ENCODE measurements at regions not wholly inside any gene's neighbourhood (a gene's known extent, or its start where the extent isn't known, plus 50 kb on each side); places are given as distances from the start of the nearest gene placed in this dataset.

DNA sequence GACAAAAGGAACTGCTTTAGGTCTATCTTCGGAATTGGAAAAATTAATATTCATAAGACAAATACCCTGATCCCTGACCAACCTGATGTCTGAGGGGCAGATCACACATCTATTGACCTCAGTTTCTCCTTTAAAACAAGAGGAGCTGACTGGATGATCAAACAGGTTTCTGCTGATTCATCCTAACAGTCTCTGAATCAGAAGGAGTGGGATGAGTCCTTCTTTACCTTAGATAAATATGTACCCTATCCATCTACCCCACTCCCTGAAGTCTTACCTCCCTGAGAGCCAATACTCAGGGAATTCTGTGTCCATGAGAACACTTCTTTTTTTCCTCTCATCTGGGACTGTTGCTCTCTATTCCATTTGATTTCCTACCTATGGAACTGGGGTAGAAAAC, 80.3 kb upstream of the CRHR1 start:
- no peak overlapping the region for H3K4me3 ChIP-seq (ENCODE audit: low read depth, low read length)
- ChIA-PET POLR2A (no interaction called here), CTCF (no interaction called here)
- no peak overlapping the region for H3K27ac ChIP-seq (ENCODE audit: low read depth, low read length)
- DNase-seq (ENCODE audit: low read depth, low spot score): no peak
- H3K9me3 ChIP-seq (ENCODE audit: control insufficient read depth, insufficient read depth, low read length): no peaks in the 10 kb centered on the region
- TF ChIP-seq CTCF (IDR thresholded peaks at IDR 0.05; ENCODE audit: low read depth, low read length): no peak
- peaks cover 3% of the 10 kb centered on the region for H3K27me3 ChIP-seq (ENCODE audit: control insufficient read depth, insufficient read depth, low read length)

- no peak for TF ChIP-seq CTCF (IDR thresholded peaks at IDR 0.05; ENCODE audit: low read depth, low read length)
- ChIA-PET CTCF (no interaction called here), POLR2A (no interaction called here)
- DNase-seq (ENCODE audit: low read depth, low spot score): no peak
- no peaks in the 10 kb centered on the region for H3K9me3 ChIP-seq (ENCODE audit: control insufficient read depth, insufficient read depth, low read length)
- no peak overlapping the region for H3K27ac ChIP-seq (ENCODE audit: low read depth, low read length)
- peaks cover 7% of the 10 kb centered on the region for H3K27me3 ChIP-seq (ENCODE audit: control insufficient read depth, insufficient read depth, low read length)
- H3K4me3 ChIP-seq (ENCODE audit: low read depth, low read length): no peak overlapping the region
Measured at GRCh38 chr17:45704251-45704650, 79.9 kb upstream of the CRHR1 start.

DNA sequence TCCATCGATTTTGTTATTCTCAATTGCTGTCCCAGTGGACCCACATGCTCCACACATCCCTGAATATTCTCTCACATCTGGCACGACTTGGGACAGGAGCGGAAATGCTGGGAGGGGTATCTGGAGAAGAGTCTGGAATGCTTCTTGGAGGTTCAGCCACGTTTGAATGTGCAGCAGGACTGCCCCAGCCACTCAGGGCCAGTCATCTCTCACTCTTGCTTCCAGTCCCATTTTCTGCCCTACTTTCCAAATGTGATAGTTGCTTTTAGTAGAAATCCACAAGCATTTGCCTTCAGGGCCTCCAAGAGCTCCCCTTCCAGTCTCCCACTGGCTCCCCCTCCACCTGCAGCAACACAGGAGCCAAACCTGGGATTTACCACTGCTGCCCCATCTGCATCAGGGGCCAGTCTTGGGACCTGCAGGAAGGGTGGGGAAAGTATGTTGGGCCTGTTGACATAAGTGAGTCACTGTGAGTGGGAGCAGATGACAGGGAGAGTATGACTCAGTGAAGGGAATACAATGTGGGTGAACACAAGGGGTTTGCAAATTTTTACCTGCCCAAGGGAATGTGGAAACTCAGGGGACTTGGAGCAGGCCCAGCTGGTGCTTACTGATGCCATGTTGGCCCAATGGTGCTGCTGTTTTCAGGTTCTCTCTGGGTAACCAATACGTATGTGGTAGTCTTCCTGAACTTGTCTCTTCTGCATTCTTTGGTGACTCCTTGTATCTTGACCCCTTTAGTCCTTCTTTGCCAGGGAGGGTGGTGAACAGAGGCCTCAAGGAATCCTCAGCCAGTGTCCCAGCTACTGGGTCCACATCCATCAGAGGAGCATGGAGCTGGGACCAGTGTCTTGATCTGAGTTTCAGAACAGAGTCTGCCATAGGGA, 78.8 kb upstream of the CRHR1 start:
- Histone ChIP-seq H3K9me3 (ENCODE audit: control insufficient read depth, insufficient read depth, low read length) (no peaks in the 10 kb centered on the region), H3K27me3 (ENCODE audit: control insufficient read depth, insufficient read depth, low read length) (peaks cover 7% of the 10 kb centered on the region), H3K27ac (ENCODE audit: low read depth, low read length) (no peak overlapping the region), H3K4me3 (ENCODE audit: low read depth, low read length) (no peak overlapping the region)
- ChIA-PET CTCF (no interaction called here), POLR2A (no interaction called here)
- DNase-seq (ENCODE audit: low read depth, low spot score): no peak
- TF ChIP-seq CTCF (IDR thresholded peaks at IDR 0.05; ENCODE audit: low read depth, low read length): no peak

DNA sequence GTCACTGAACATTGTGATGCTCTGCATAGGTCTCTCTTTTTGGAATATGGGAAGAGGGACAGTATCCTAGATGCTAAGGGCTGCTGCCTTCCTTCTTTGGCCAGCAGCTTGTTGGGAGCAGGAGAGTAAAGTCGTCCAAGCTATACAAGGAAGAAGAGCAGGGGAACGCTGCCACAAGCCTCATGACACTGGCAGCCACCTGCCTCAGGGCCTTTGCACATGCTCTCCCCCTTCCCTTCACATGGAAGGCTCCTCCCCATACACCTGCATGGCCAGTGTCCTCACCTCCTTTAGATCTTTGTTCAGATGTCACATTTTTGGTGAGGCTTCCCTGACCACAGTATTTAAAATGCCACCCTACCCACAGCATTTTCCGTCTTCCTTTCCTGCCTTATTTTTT, 78.1 kb upstream of the CRHR1 start:
- no peak for TF ChIP-seq CTCF (IDR thresholded peaks at IDR 0.05; ENCODE audit: low read depth, low read length)
- DNase-seq (ENCODE audit: low read depth, low spot score): no peak
- Histone ChIP-seq H3K4me3 (ENCODE audit: low read depth, low read length) (no peak overlapping the region), H3K9me3 (ENCODE audit: control insufficient read depth, insufficient read depth, low read length) (no peaks in the 10 kb centered on the region), H3K27me3 (ENCODE audit: control insufficient read depth, insufficient read depth, low read length) (peaks cover 7% of the 10 kb centered on the region), H3K27ac (ENCODE audit: low read depth, low read length) (no peak overlapping the region)
- CTCF ChIA-PET: no interaction called here
- POLR2A ChIA-PET: no interaction called here

GRCh38 chr17:45708707-45709290, 75.3 kb upstream of the CRHR1 start:
- ChIA-PET CTCF (no interaction called here), POLR2A (no interaction called here)
- Histone ChIP-seq H3K4me3 (ENCODE audit: low read depth, low read length) (no peak overlapping the region), H3K27me3 (ENCODE audit: control insufficient read depth, insufficient read depth, low read length) (peaks cover 9% of the 10 kb centered on the region), H3K9me3 (ENCODE audit: control insufficient read depth, insufficient read depth, low read length) (no peaks in the 10 kb centered on the region), H3K27ac (ENCODE audit: low read depth, low read length) (no peak overlapping the region)
- no peak for DNase-seq (ENCODE audit: low read depth, low spot score)
- no peak for TF ChIP-seq CTCF (IDR thresholded peaks at IDR 0.05; ENCODE audit: low read depth, low read length)

Data from AG04450 (cell line).